ENCODE measurements at regions not wholly inside any gene's neighbourhood (a gene's known extent, or its start where the extent isn't known, plus 50 kb on each side); places are given as distances from the start of the nearest gene placed in this dataset.

GRCh38 chr20:10828180-10828579 lies 154.4 kb upstream of the JAG1 start:
- TF ChIP-seq CTCF (IDR thresholded peaks at IDR 0.05) (no peak), POLR2A (IDR thresholded peaks at IDR 0.05) (no peak)
- Histone ChIP-seq H3K36me3 (no peaks in the 10 kb centered on the region), H3K4me1 (no peaks in the 10 kb centered on the region), H3K27me3 (no peaks in the 10 kb centered on the region), H3K4me3 (no peak overlapping the region), H3K9me3 (no peaks in the 10 kb centered on the region), H3K27ac (no peak overlapping the region)
- intact Hi-C loops (cut with DNase I; ENCODE audit: low total_unique reads), result no loop called here
- no peak for DNase-seq

DNA sequence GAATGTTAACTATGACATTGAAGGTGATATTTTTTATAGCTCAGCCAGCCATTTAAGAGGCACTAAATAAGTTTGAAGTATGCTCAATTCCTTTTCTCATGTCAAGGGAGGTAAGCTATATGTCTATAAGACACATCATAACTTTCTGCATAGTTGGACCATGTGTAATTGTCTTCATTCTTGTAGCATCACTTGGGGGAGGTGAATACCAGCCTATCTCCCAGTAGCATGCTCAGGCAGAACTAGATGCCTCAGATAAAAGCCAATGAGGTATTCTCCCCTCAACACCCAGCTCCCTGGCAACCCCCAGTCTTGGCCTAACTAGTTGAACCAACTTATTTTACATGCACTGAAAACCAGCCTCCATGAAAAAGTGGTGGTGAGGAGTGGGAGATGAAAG lies 158.3 kb upstream of the JAG1 start:
- TF ChIP-seq POLR2A (IDR thresholded peaks at IDR 0.05) (no peak), CTCF (IDR thresholded peaks at IDR 0.05) (no peak)
- no peaks in the 10 kb centered on the region for H3K36me3 ChIP-seq

GRCh38 chr20:10837901-10838300 lies 164.1 kb upstream of the JAG1 start:
- Histone ChIP-seq H3K27me3 (no peaks in the 10 kb centered on the region), H3K4me1 (no peaks in the 10 kb centered on the region), H3K36me3 (no peaks in the 10 kb centered on the region), H3K4me3 (no peak overlapping the region), H3K9me3 (no peaks in the 10 kb centered on the region), H3K27ac (no peak overlapping the region)
- DNase-seq, result no peak
- intact Hi-C loops (cut with DNase I; ENCODE audit: low total_unique reads), result no loop called here
- TF ChIP-seq CTCF (IDR thresholded peaks at IDR 0.05) (no peak), POLR2A (IDR thresholded peaks at IDR 0.05) (no peak)

More for the DNA sequence above, 158.3 kb upstream of the JAG1 start:
- H3K27me3 ChIP-seq, result no peaks in the 10 kb centered on the region
- no peak overlapping the region for H3K27ac ChIP-seq
- H3K4me3 ChIP-seq, result no peak overlapping the region
- H3K4me1 ChIP-seq, result no peaks in the 10 kb centered on the region
- H3K9me3 ChIP-seq, result no peaks in the 10 kb centered on the region
- no peak for DNase-seq
- intact Hi-C loops (cut with DNase I; ENCODE audit: low total_unique reads), result no loop called here

GRCh38 chr20:10842116-10842515 lies 168.3 kb upstream of the JAG1 start:
- Histone ChIP-seq H3K4me1 (no peaks in the 10 kb centered on the region), H3K9me3 (no peaks in the 10 kb centered on the region), H3K36me3 (no peaks in the 10 kb centered on the region), H3K4me3 (no peak overlapping the region), H3K27ac (no peak overlapping the region), H3K27me3 (no peaks in the 10 kb centered on the region)
- TF ChIP-seq CTCF (IDR thresholded peaks at IDR 0.05), result no peak
- TF ChIP-seq POLR2A (IDR thresholded peaks at IDR 0.05), result no peak
- intact Hi-C loops (cut with DNase I; ENCODE audit: low total_unique reads), result no loop called here
- DNase-seq, result no peak

DNA sequence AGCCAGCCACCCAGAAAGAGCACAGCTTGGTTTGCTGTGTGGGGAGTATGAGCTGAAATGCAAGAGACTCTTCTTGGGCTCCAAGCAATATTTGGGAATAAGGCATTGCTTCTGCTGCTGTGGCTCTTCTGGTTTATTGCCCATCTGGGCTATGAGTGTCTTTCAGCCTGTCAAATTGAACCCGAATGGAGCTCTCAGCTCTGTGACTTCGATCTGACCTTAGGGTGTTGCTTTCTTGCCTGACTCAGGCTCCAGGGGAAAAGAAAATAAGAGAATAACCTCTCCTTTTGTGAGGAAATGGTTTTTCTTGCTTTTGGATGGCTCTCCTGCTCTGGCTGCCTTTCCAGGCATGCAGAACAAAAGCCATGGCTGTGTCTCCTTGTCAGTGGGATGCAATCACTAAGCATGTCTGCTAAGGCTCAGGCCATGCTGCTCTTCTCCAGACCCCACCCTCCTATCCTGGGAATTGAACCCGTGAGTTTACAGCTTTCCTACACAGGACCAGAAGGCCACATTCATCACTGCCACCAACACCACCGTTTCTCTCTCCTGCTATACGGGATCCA lies 169.4 kb upstream of the JAG1 start:
- TF ChIP-seq POLR2A (IDR thresholded peaks at IDR 0.05), result no peak
- TF ChIP-seq CTCF (IDR thresholded peaks at IDR 0.05), result no peak
- Histone ChIP-seq H3K36me3 (no peaks in the 10 kb centered on the region), H3K27me3 (no peaks in the 10 kb centered on the region), H3K27ac (no peak overlapping the region), H3K4me3 (no peak overlapping the region), H3K9me3 (no peaks in the 10 kb centered on the region), H3K4me1 (no peaks in the 10 kb centered on the region)
- DNase-seq, result peak in 1 of 2 donors; percentile 27
- intact Hi-C loops (cut with DNase I; ENCODE audit: low total_unique reads), result no loop called here

All from uterus (tissue), 3 donors.